ENCODE measurements at regions not wholly inside any gene's neighbourhood (a gene's known extent, or its start where the extent isn't known, plus 50 kb on each side); places are given as distances from the start of the nearest gene placed in this dataset.

DNA sequence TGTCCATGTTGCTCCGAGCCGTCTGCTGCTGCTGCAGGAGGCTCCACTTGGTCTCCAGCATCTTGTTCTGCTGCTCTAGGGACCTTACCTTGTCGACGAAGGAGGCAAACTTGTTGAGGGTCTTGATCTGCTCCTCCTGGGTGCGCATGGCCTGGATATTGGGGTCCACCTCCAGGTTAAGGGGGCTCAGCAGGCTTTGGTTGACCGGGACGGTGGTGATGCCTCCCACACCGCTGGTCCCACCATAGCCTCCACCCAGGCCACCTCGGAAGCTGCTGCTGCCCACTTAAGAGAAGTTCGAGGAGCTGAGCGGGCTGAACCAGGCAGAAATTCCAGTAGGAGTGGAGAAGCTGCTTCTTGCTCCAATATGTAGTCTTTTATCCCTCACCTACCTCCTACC is 180.7 kb upstream of the SYNPR start:
- TF ChIP-seq, protein P1, sequence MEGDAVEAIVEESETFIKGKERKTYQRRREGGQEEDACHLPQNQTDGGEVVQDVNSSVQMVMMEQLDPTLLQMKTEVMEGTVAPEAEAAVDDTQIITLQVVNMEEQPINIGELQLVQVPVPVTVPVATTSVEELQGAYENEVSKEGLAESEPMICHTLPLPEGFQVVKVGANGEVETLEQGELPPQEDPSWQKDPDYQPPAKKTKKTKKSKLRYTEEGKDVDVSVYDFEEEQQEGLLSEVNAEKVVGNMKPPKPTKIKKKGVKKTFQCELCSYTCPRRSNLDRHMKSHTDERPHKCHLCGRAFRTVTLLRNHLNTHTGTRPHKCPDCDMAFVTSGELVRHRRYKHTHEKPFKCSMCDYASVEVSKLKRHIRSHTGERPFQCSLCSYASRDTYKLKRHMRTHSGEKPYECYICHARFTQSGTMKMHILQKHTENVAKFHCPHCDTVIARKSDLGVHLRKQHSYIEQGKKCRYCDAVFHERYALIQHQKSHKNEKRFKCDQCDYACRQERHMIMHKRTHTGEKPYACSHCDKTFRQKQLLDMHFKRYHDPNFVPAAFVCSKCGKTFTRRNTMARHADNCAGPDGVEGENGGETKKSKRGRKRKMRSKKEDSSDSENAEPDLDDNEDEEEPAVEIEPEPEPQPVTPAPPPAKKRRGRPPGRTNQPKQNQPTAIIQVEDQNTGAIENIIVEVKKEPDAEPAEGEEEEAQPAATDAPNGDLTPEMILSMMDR (conservative IDR thresholded peaks at IDR 0.05; ENCODE audit: low read depth, low read length): no peak
- H3K4me3 ChIP-seq (ENCODE audit: low read depth, low read length): no peak overlapping the region
- no peak for DNase-seq (ENCODE audit: low read depth)

DNA sequence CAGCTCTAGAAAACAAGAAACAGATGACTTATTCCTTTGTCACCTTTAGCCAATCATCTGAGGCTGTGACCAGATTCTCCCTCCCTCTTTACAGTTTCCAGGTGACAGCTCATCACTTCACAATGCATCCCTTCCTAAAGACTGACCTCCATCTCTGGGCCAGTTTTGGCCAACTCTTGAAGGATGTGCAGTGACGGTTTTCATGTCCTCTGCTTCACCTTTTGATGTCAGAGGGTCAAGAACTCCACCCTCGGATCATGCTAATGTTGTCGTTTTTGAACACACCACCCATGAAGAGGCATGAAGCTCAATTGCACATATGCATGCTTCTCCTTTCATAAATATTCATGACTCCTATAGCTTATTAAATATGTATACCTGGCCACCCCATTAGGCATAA is 161.2 kb upstream of the SYNPR start:
- TF ChIP-seq, protein P1 (conservative IDR thresholded peaks at IDR 0.05; ENCODE audit: low read depth, low read length): no peak
- DNase-seq (ENCODE audit: low read depth): no peak

DNA sequence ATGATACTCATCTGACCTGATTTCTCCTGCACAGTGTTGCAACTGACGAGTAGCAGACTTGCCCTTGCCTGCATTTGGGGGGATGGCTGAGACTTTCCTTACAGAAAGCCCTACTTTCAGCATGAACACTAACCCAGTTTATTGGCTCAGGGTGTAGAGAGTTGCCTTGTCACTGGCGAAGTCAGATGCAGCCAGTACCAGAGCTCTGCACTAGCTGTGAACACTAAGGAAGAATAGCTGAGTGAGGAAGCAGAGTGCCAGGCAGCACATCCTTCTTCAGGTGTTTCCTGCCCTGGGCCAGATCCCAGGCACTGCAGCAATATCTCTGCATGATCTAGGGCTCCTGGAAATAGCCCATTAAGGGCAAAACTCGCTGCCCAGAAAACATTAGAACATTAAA is 154.0 kb upstream of the SYNPR start:
- H3K4me3 ChIP-seq (ENCODE audit: low read depth, low read length): no peak overlapping the region
- no peak for DNase-seq (ENCODE audit: low read depth)
- TF ChIP-seq, protein P1 (conservative IDR thresholded peaks at IDR 0.05; ENCODE audit: low read depth, low read length): no peak

More for the DNA sequence above, 161.2 kb upstream of the SYNPR start:
- H3K4me3 ChIP-seq (ENCODE audit: low read depth, low read length): no peak overlapping the region

DNA sequence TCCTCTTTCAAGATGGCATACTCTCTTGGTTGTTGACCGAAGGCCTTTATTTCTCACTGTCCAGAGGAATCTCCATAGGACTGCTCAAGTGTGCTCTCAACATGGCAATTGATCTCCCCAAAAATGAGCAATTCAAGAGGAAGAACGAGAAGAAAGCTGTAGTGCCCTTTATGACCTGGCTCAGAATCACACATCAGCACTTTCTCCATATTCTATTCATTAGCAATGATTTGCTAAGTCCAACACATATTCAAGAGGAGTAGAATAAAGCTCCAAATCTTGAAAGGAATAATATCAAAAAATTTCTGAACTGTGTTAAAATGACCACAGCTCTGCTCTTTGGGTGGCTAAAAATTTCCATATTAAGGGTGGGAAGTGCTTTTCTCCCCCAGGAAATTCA is 151.6 kb upstream of the SYNPR start:
- no peak overlapping the region for H3K4me3 ChIP-seq (ENCODE audit: low read depth, low read length)
- no peak for DNase-seq (ENCODE audit: low read depth)
- TF ChIP-seq, protein P1 (conservative IDR thresholded peaks at IDR 0.05; ENCODE audit: low read depth, low read length): no peak

DNA sequence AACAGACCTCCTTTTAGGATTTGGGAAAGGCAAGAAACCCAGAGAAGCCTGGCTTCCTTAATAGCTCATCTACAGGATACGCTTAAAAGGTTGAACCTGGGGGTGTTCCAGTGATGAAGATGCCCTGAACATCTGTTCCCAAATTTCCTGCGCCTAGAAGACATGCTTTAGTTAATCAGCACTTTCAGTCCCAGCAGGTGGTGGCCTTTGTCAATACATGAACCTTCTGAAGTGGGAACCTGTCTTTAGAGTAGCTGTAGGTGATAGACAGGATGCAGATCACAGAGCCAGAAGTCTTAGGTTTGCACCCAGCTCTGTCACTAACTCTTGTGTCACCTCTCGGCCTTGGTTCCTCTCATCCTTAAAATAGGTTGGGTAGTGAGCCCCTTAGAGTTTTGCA is 149.7 kb upstream of the SYNPR start:
- TF ChIP-seq, protein P1 (conservative IDR thresholded peaks at IDR 0.05; ENCODE audit: low read depth, low read length): no peak
- DNase-seq (ENCODE audit: low read depth): no peak
- H3K4me3 ChIP-seq (ENCODE audit: low read depth, low read length): no peak overlapping the region

DNA sequence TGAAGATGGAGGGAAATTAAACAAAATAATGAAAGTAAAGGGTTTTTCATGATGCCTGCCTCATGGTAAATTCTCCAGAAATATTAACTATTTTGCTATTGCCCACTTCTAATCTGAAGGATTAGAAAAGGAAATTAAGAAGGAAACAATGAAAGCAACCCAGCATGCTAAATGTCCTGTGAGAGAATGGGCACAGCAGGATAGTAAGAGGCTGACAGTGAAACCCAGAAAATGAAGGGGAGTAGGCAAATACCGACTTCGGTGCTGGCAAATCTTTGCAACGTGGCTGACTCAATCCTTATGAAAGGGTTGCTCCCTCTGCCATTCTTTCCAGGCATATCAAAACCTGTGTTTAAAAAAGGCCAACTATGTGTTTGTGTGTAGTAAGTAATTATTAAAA is 147.5 kb upstream of the SYNPR start:
- TF ChIP-seq, protein P1 (conservative IDR thresholded peaks at IDR 0.05; ENCODE audit: low read depth, low read length): no peak

DNA sequence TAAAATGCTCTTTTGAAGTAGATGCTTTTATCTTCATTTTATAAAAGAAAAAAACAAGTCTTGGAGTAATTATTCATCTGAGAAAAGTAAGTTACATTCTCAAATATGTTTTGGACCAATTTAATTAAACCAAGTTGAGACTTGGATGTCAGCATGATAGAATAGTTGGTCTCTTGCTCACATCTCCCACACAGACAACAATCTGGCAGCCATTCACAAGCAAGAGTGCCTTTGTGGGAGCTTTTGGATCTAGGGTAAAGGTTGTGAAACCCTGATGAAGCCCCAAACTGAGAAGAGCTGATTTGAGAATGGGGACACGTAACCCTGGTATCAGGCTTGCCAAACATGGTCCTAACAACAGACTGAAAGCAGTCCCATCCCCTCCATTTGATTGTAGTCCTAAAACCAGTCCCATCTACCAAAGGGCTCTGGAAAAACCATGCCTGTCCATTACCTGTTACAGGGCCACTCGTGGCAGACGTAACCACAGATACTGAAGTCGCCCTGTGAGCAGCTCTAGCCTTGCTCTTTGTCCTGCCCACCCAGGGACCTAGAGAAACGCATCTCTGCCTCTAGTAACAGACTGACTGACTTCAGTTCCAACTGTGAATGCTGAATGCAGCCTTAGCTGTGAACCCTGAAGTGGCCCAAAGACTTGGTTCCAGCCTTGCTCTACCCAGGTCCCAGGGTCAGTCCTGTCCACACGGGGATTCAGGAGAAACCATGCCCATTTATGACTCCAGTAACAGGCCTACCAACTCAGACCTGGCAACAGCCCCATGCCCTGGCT is 145.5 kb upstream of the SYNPR start:
- TF ChIP-seq, protein P1 (conservative IDR thresholded peaks at IDR 0.05; ENCODE audit: low read depth, low read length): no peak
- H3K4me3 ChIP-seq (ENCODE audit: low read depth, low read length): no peak overlapping the region
- DNase-seq (ENCODE audit: low read depth): no peak

More for the DNA sequence above, 147.5 kb upstream of the SYNPR start:
- no peak overlapping the region for H3K4me3 ChIP-seq (ENCODE audit: low read depth, low read length)
- DNase-seq (ENCODE audit: low read depth): no peak

All from epithelial cell of proximal tubule (primary cell).